Tibial nerve (tissue), 3 donors: ENCODE measurements at regions not wholly inside any gene's neighbourhood (a gene's known extent, or its start where the extent isn't known, plus 50 kb on each side); places are given as distances from the start of the nearest gene placed in this dataset.

ENCODE experiments used
- CTCF ChIP-seq, 5 experiments: fragments of 200-600 bp in 3 of 5; fragments of 450-650 bp in 2 of 5; sonication (generic) in 3 of 5; IDR thresholded peaks; one replicate each; pipeline ENCODE4 v1.5.1; 2016 to 2019; ENCODE audit warnings: antibody characterized with exemption in 5 of 5, mild to moderate bottlenecking in 3 of 5, moderate library complexity in 2 of 5
- POLR2A ChIP-seq, 2 donors: fragments of 450-650 bp; IDR thresholded peaks; one replicate each; pipeline ENCODE4 v1.6.1; 2017; ENCODE audit warnings: antibody characterized with exemption in 2 of 2, mild to moderate bottlenecking in 2 of 2, moderate library complexity in 2 of 2

- TF ChIP-seq CTCF (IDR thresholded peaks at IDR 0.05) (no peak), POLR2A (IDR thresholded peaks at IDR 0.05) (no peak)
These were observed 95.5 kb upstream of the PRR23E start for GRCh38 chr3:127097481-127097880.
